ENCODE measurements at regions not wholly inside any gene's neighbourhood (a gene's known extent, or its start where the extent isn't known, plus 50 kb on each side); places are given as distances from the start of the nearest gene placed in this dataset.
"Not testable (repeated sequence)": the region's sequence is repeated elsewhere in the genome, so short reads cannot be mapped to it uniquely, and the experiment has no call there.

DNA sequence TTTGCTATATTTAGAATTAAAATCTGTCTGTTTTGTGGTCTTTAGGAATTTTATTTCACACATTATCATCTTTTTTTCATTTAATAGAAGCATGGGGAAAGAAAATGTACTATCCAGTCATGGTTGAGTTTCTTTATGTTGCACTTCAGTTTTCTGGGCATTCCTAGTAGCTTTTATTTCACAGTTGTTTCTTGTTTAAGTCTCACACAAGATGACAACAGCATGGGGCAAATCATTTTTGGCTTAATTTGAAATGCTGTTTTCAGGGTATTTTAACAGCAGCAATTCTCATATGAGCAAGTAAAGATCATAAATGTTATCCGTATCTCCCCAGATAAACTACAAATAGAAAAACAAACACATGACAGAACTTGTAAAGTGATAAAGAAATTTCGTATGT is 1600.2 kb downstream of the PCDH9 start:
- in situ Hi-C loops (cut with HindIII; ENCODE audit: low sequenced_read_pairs) = no loop called here

- in situ Hi-C loops (cut with HindIII; ENCODE audit: low sequenced_read_pairs) = no loop called here
Observed at GRCh38 chr13:65623148-65623547, 1607.0 kb downstream of the PCDH9 start.

GRCh38 chr13:65615506-65615905 is 1614.6 kb downstream of the PCDH9 start:
- in situ Hi-C loops (cut with HindIII; ENCODE audit: low sequenced_read_pairs) = no loop called here

- in situ Hi-C loops (cut with HindIII; ENCODE audit: low sequenced_read_pairs) = no loop called here
Observed at GRCh38 chr13:65613004-65613403, 1617.1 kb downstream of the PCDH9 start.

GRCh38 chr13:65609350-65609749 is 1620.8 kb downstream of the PCDH9 start:
- in situ Hi-C loops (cut with HindIII; ENCODE audit: low sequenced_read_pairs) = no loop called here

- in situ Hi-C loops (cut with HindIII; ENCODE audit: low sequenced_read_pairs) = no loop called here
Observed at GRCh38 chr13:65606622-65607021, 1623.5 kb downstream of the PCDH9 start.

GRCh38 chr13:65605396-65605795 is 1624.7 kb downstream of the PCDH9 start:
- in situ Hi-C loops (cut with HindIII; ENCODE audit: low sequenced_read_pairs) = no loop called here

DNA sequence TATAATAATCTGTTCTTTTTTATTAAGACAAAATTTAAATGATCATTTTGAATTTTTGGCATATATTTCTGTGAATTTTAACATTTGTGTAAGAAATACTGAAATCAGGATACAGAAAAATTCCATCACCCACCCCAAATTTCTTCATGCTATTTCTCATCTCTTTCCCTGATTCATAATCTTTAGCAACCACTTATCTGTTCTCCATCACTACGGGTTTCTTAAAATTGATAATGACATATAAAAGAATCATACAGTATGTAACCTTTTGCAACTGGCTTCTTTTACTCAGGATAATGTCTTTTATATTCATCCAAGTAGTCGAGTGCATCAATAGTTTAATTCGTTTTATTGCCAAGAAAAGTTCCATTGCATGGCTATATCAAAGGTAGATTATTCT is 1627.0 kb downstream of the PCDH9 start:
- in situ Hi-C loops (cut with HindIII; ENCODE audit: low sequenced_read_pairs) = no loop called here

DNA sequence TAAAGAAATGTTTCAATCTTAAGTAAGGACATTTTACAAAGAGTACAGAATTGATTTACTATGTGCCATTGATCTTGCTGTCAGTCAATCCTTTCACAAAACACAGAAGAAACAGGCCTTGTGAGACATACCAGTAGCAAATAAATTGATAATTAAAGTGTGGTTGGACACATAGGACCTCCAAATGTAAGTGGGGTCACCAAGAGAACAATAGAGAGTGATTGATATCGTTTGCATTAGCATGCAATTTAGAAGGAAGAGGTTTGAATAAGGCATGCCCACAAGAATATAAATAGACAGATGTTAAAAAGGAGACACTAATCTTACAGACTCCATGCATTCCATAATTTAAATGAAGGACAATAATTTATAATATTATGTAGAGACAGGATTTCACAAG is 1628.3 kb downstream of the PCDH9 start:
- in situ Hi-C loops (cut with HindIII; ENCODE audit: low sequenced_read_pairs) = no loop called here

- in situ Hi-C loops (cut with HindIII; ENCODE audit: low sequenced_read_pairs) = no loop called here
Observed at GRCh38 chr13:65600702-65601101, 1629.4 kb downstream of the PCDH9 start.

DNA sequence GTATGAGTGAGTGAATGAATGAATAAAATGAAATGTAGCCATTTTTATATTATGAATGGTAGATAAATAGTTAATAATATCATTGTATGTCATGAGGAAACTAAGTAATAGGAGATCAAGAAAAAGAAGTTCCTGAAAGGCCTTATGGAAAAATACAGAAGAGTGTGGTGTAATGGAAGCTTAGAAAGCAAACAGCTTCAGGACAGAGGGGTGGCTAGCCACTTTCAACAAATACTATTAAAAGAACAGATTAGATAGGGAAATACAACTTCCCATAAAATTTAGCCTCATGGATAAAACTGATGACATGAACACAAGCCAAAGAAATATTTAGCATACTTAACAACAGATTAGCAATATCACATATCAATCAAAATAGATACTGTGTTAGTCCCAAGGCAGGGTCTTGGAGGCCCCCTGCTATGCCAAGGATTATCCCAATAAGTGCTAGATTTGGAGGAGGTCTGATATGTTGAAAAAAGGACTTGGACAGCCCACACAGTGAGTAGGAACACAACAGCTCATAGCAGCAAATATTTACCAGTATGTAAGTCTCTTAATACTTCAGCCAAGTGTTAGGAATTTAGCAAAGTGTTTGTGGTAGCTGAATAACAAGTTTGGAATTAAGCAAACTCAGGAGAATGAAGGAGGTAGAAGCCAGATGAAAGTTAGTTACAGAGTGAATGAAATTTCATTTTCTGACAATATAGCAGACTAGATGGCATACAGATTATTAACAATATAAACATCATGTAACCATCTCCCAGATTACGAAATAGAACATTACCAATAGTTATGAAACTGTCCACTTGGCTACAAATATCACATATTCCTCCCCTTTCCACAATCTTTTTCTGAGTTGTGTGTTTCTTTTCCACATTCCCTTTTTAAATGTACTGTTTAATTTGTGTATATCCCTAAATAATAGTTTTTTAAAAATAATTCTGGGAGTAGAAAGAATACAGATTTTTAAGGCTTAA is 1632.0 kb downstream of the PCDH9 start:
- in situ Hi-C loops (cut with HindIII; ENCODE audit: low sequenced_read_pairs) = no loop called here

DNA sequence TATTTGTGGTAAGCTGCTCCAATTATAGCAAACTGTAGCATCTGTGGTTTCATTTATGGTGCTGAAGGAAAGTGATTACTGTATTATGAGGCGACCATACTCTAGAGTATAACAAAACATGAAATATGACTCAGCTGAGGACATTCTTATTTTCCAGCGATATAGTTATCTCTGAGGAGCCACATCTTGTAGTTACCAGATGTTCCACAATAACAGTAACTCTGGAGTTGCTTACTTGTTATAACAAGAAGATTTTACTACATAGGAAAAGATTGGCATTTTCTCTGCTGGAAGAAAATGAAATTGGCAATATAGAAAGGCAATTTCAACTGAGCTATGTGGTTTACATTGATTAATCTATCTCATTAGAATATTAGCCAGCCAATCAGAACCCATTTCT is 1634.2 kb downstream of the PCDH9 start:
- in situ Hi-C loops (cut with HindIII; ENCODE audit: low sequenced_read_pairs) = no loop called here

DNA sequence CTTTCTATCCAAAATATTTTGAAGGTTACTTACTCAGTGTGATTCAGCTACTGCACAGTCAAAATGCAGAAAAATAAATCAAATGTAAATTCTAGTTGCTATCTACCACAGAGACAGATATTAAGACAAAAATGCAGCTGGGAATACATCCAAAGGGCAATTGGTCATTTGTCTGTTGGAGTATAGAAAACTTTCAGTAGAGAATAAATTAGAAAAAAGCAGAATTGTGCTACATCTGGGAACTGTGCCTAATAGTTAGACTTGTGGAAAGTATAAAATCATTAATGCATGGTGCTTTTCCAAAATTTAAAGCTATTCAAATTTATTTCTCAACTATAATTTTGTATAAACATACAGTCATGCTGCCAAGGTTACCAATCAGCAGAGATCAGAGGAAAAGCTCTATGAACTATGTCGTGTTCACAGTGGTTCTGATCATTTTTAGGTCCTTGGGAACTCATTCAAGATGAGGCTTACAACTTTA is 1635.8 kb downstream of the PCDH9 start:
- in situ Hi-C loops (cut with HindIII; ENCODE audit: low sequenced_read_pairs) = no loop called here

GRCh38 chr13:65593298-65593874 is 1636.8 kb downstream of the PCDH9 start:
- in situ Hi-C loops (cut with HindIII; ENCODE audit: low sequenced_read_pairs) = no loop called here

GRCh38 chr13:65592731-65593130 is 1637.4 kb downstream of the PCDH9 start:
- in situ Hi-C loops (cut with HindIII; ENCODE audit: low sequenced_read_pairs) = no loop called here

- in situ Hi-C loops (cut with HindIII; ENCODE audit: low sequenced_read_pairs) = no loop called here
Observed at GRCh38 chr13:65585346-65585745, 1644.8 kb downstream of the PCDH9 start.

GRCh38 chr13:65584126-65584525 is 1646.0 kb downstream of the PCDH9 start:
- in situ Hi-C loops (cut with HindIII; ENCODE audit: low sequenced_read_pairs) = no loop called here

GRCh38 chr13:65582160-65582559 is 1648.0 kb downstream of the PCDH9 start:
- in situ Hi-C loops (cut with HindIII; ENCODE audit: low sequenced_read_pairs) = no loop called here

DNA sequence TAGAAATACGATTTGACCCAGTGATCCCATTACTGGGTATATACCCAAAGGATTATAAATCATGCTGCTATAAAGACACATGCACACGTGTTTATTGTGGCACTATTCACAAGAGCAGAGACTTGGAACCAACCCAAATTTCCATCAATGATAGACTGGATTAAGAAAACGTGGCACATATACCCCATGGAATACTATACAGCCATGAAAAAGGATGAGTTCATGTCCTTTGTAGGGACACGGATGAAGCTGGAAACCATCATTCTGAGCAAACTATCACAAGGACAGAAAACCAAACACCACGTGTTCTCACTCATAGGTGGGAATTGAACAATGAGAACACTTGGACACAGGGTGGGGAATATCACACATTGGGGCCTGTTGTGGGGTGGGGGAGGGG is 1665.6 kb downstream of the PCDH9 start:
- in situ Hi-C loops (cut with HindIII; ENCODE audit: low sequenced_read_pairs) = not testable (repeated sequence)

- in situ Hi-C loops (cut with HindIII; ENCODE audit: low sequenced_read_pairs) = no loop called here
Observed at GRCh38 chr13:65562305-65562704, 1667.8 kb downstream of the PCDH9 start.

DNA sequence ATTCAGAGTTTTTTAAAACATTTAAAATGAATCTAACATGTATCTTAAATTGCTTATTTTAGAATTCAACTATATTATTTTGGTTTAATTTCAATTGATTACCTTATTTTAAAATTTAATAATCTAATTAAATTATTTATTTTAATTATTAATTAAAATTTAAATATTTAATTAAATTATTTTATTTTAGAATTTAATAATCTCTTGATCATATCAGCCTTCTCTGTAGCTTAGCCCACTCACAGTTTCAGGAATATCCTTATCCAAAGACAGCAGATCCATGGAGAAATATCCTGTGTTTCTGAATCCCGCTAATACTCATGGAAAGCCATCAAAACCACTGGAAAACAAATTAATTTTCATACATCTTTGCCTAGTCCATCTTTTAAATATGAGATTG is 1669.2 kb downstream of the PCDH9 start:
- in situ Hi-C loops (cut with HindIII; ENCODE audit: low sequenced_read_pairs) = no loop called here

DNA sequence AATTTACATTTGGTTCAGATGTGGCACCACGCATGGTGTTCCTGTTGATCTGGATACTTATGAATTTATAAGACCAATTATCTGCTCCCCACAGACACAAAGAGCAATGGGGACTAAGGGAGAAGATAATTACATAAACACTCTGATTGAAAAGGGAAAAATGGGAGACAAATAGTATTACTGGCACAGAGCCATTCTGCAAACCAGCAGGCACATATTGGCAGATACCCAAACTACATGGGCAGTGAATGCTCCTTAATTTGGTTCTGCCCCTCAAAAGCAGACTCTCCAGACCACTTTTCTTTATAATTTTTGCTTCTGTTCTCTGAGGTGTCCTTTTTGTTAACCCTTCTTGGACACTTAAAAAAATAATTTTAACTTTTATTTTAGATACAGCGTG is 1674.2 kb downstream of the PCDH9 start:
- in situ Hi-C loops (cut with HindIII; ENCODE audit: low sequenced_read_pairs) = no loop called here

Data from endothelial cell of hepatic sinusoid (primary cell).